GM12873 (cell line): ENCODE measurements at regions not wholly inside any gene's neighbourhood (a gene's known extent, or its start where the extent isn't known, plus 50 kb on each side); places are given as distances from the start of the nearest gene placed in this dataset.

Experiments
- CTCF ChIP-seq: IDR thresholded peaks from 2 replicates; pipeline ENCODE4 v1.5.1; 2012; ENCODE audit warnings: low read depth, mild to moderate bottlenecking, moderate library complexity, low read length, control low read depth; ENCODE audit not compliant: insufficient read depth; ENCODE audit errors: missing control alignments

- TF ChIP-seq CTCF: no peak
Measured at GRCh38 chr13:46964789-46965527, 68.1 kb upstream of the HTR2A start.

- no peak for TF ChIP-seq CTCF
Measured at GRCh38 chr13:46963904-46964303, 67.1 kb upstream of the HTR2A start.

GRCh38 chr13:46962281-46962941 is 65.6 kb upstream of the HTR2A start:
- peak; percentile 62 for TF ChIP-seq CTCF

GRCh38 chr13:46961719-46962118 is 64.9 kb upstream of the HTR2A start:
- no peak for TF ChIP-seq CTCF

- no peak for TF ChIP-seq CTCF
Measured at GRCh38 chr13:46953941-46954340, 57.1 kb upstream of the HTR2A start.

GRCh38 chr13:46953331-46953730 is 56.5 kb upstream of the HTR2A start:
- TF ChIP-seq CTCF: no peak

GRCh38 chr13:46951516-46951915 is 54.7 kb upstream of the HTR2A start:
- TF ChIP-seq CTCF: no peak
